DMS114 treated with DMSO at 0.1 percent for 48 hours (cell line): ENCODE measurements at regions not wholly inside any gene's neighbourhood (a gene's known extent, or its start where the extent isn't known, plus 50 kb on each side); places are given as distances from the start of the nearest gene placed in this dataset.
"Not testable (repeated sequence)": the region's sequence is repeated elsewhere in the genome, so short reads cannot be mapped to it uniquely, and the experiment has no call there.

Source experiments
- DNase-seq: peaks from one replicate; lab custom pipeline; 2025; ENCODE audit not compliant: unreplicated experiment; lab: John Stamatoyannopoulos, UW

GRCh38 chr3:194032828-194033435 lies 103.0 kb upstream of the HES1 start:
- DNase-seq: no peak

- no peak for DNase-seq
Measured at GRCh38 chr3:194034346-194035336, 101.3 kb upstream of the HES1 start.

- DNase-seq: no peak
Measured at GRCh38 chr3:194035406-194036138, 100.4 kb upstream of the HES1 start.

- DNase-seq: no peak
Measured at GRCh38 chr3:194036842-194037241, 99.1 kb upstream of the HES1 start.

GRCh38 chr3:194038346-194038745 lies 97.6 kb upstream of the HES1 start:
- DNase-seq: not testable (repeated sequence)

- no peak for DNase-seq
Measured at GRCh38 chr3:194038960-194039359, 97.0 kb upstream of the HES1 start.

- DNase-seq: no peak
Measured at GRCh38 chr3:194040516-194041273, 95.3 kb upstream of the HES1 start.

- no peak for DNase-seq
Measured at GRCh38 chr3:194042927-194043326, 93.0 kb upstream of the HES1 start.

- no peak for DNase-seq
Measured at GRCh38 chr3:194043516-194043915, 92.4 kb upstream of the HES1 start.

GRCh38 chr3:194045289-194045688 lies 90.7 kb upstream of the HES1 start:
- no peak for DNase-seq

GRCh38 chr3:194045919-194046318 lies 90.0 kb upstream of the HES1 start:
- DNase-seq: no peak

GRCh38 chr3:194046531-194046930 lies 89.4 kb upstream of the HES1 start:
- DNase-seq: no peak

GRCh38 chr3:194046995-194047645 lies 88.8 kb upstream of the HES1 start:
- no peak for DNase-seq

GRCh38 chr3:194049394-194049793 lies 86.6 kb upstream of the HES1 start:
- DNase-seq: no peak

- DNase-seq: no peak
Measured at GRCh38 chr3:194050782-194051320, 85.1 kb upstream of the HES1 start.

- no peak for DNase-seq
Measured at GRCh38 chr3:194051366-194052149, 84.4 kb upstream of the HES1 start.

- no peak for DNase-seq
Measured at GRCh38 chr3:194053136-194053535, 82.8 kb upstream of the HES1 start.

- no peak for DNase-seq
Measured at GRCh38 chr3:194054016-194054415, 81.9 kb upstream of the HES1 start.

- no peak for DNase-seq
Measured at GRCh38 chr3:194054540-194054939, 81.4 kb upstream of the HES1 start.
